ENCODE measurements at regions not wholly inside any gene's neighbourhood (a gene's known extent, or its start where the extent isn't known, plus 50 kb on each side); places are given as distances from the start of the nearest gene placed in this dataset.
A peak's percentile ranks its signal among the peaks of the same experiment; 100 is the strongest.
"Not testable (repeated sequence)": the region's sequence is repeated elsewhere in the genome, so short reads cannot be mapped to it uniquely, and the experiment has no call there.

DNA sequence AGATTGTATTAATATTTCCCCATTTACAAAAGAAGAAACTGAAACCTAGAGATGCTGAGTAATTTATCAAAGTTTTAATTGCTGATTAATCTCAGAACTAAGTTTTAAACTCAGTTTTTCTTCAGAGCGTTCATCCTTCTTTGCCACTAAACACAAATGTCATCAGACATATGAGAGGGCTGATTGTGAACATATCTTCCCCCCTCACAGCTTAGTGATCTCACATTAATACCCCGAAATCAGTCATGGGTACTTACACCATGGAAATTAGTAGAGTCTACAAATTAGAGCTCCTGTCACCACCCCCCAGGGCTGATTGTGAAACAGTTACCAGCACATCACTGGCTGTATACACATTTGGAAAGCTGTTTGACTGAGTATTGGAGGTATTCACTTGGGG, 189.3 kb upstream of the SGO1 start:
- ATAC-seq (no peak), DNase-seq (ENCODE audit: low spot score) (no peak)
- H3F3A ChIP-seq (replicated peaks; ENCODE audit: low read depth) = no peaks in the 10 kb centered on the region
- peaks cover 37% of the 10 kb centered on the region for H3K4me1 ChIP-seq (ENCODE audit: insufficient read depth)
- peaks cover 7% of the 10 kb centered on the region for H3K27me3 Mint-ChIP-seq (ENCODE audit: insufficient read depth, low read depth, poor library complexity)
- H4K20me1 ChIP-seq (replicated peaks; ENCODE audit: insufficient read depth) = no peaks in the 10 kb centered on the region
- no peaks in the 10 kb centered on the region for H3K36me3 ChIP-seq (ENCODE audit: insufficient read depth)
- H3K79me2 ChIP-seq (replicated peaks; ENCODE audit: insufficient read depth) = no peaks in the 10 kb centered on the region
- H3K27me3 ChIP-seq (ENCODE audit: insufficient read depth) = no peaks in the 10 kb centered on the region
- H3K27ac Mint-ChIP-seq = no peak overlapping the region
- no peak overlapping the region for H3K4me2 ChIP-seq
- H3K9me2 ChIP-seq (ENCODE audit: insufficient read depth) = peaks cover 3% of the 10 kb centered on the region; the same call in 1 of the 2 replicates
- H3K9me3 Mint-ChIP-seq = no peaks in the 10 kb centered on the region; the same call in 2 of the 3 replicates
- H3K4me1 Mint-ChIP-seq = peaks cover 28% of the 10 kb centered on the region
- no peak overlapping the region for H3K4me3 ChIP-seq
- no peak overlapping the region for H2AFZ ChIP-seq
- no peaks in the 10 kb centered on the region for H3K36me3 Mint-ChIP-seq (ENCODE audit: low read depth)
- H3K27ac ChIP-seq (ENCODE audit: low read depth) = no peak overlapping the region
- no peak overlapping the region for H3K4me3 Mint-ChIP-seq
- no peak for TF ChIP-seq STAT1 (IDR thresholded peaks at IDR 0.05; ENCODE audit: unreplicated experiment)
- no peak for TF ChIP-seq ZNF331 (CRISPR knock-in tag; IDR thresholded peaks at IDR 0.05; ENCODE audit: low read depth)
- no peak for TF ChIP-seq REST (IDR thresholded peaks at IDR 0.05; ENCODE audit: unreplicated experiment)
- TF ChIP-seq NANOG (IDR thresholded peaks at IDR 0.05; ENCODE audit: borderline replicate concordance) = no peak
- TF ChIP-seq, protein P1, sequence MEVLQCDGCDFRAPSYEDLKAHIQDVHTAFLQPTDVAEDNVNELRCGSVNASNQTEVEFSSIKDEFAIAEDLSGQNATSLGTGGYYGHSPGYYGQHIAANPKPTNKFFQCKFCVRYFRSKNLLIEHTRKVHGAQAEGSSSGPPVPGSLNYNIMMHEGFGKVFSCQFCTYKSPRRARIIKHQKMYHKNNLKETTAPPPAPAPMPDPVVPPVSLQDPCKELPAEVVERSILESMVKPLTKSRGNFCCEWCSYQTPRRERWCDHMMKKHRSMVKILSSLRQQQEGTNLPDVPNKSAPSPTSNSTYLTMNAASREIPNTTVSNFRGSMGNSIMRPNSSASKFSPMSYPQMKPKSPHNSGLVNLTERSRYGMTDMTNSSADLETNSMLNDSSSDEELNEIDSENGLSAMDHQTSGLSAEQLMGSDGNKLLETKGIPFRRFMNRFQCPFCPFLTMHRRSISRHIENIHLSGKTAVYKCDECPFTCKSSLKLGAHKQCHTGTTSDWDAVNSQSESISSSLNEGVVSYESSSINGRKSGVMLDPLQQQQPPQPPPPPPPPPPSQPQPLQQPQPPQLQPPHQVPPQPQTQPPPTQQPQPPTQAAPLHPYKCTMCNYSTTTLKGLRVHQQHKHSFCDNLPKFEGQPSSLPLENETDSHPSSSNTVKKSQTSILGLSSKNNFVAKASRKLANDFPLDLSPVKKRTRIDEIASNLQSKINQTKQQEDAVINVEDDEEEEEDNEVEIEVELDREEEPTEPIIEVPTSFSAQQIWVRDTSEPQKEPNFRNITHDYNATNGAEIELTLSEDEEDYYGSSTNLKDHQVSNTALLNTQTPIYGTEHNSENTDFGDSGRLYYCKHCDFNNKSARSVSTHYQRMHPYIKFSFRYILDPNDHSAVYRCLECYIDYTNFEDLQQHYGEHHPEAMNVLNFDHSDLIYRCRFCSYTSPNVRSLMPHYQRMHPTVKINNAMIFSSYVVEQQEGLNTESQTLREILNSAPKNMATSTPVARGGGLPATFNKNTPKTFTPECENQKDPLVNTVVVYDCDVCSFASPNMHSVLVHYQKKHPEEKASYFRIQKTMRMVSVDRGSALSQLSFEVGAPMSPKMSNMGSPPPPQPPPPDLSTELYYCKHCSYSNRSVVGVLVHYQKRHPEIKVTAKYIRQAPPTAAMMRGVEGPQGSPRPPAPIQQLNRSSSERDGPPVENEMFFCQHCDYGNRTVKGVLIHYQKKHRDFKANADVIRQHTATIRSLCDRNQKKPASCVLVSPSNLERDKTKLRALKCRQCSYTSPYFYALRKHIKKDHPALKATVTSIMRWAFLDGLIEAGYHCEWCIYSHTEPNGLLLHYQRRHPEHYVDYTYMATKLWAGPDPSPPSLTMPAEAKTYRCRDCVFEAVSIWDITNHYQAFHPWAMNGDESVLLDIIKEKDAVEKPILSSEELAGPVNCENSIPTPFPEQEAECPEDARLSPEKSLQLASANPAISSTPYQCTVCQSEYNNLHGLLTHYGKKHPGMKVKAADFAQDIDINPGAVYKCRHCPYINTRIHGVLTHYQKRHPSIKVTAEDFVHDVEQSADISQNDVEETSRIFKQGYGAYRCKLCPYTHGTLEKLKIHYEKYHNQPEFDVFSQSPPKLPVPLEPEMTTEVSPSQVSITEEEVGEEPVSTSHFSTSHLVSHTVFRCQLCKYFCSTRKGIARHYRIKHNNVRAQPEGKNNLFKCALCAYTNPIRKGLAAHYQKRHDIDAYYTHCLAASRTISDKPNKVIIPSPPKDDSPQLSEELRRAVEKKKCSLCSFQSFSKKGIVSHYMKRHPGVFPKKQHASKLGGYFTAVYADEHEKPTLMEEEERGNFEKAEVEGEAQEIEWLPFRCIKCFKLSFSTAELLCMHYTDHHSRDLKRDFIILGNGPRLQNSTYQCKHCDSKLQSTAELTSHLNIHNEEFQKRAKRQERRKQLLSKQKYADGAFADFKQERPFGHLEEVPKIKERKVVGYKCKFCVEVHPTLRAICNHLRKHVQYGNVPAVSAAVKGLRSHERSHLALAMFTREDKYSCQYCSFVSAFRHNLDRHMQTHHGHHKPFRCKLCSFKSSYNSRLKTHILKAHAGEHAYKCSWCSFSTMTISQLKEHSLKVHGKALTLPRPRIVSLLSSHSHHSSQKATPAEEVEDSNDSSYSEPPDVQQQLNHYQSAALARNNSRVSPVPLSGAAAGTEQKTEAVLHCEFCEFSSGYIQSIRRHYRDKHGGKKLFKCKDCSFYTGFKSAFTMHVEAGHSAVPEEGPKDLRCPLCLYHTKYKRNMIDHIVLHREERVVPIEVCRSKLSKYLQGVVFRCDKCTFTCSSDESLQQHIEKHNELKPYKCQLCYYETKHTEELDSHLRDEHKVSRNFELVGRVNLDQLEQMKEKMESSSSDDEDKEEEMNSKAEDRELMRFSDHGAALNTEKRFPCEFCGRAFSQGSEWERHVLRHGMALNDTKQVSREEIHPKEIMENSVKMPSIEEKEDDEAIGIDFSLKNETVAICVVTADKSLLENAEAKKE (CRISPR knock-in tag; IDR thresholded peaks at IDR 0.05) = no peak
- TF ChIP-seq CREB1 (CRISPR knock-in tag; IDR thresholded peaks at IDR 0.05; ENCODE audit: low read depth) = no peak

DNA sequence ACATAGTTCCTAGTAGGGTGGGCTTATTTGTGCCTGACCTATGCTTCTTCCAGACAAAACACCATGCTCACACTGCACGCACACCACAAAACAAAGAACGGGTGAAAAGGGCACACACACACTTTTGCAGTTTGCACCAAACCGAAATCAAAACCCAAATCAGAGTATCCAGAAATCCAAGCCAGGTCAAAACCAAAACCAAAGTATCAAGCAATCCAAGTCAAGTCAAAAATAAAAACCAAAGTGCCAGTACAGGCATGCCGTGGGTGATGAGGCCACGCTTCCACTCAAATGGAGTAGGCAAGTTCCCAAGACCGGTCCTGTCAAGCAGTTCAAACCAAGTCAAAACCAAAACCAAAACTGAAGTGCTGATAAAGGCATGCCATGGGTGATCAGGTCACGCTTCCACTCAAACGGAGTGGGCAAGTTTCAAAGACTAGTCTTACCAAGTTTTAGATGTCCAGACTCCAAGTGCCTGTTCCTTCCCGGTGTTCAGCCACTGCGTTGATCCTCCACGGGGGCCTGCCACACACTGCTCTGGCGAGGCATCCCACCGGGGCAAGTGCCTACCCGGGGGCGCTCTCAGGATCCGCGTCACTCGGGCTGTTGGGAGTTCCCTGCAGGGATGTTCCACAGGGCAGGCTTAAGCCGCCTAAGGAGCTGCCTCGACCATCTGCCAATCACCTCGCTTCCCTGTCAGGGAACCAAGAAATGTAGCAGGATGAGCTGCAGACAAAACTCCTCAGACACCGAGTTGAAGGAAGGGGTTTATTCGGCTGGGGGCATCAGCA, 184.5 kb upstream of the SGO1 start:
- H2AFZ ChIP-seq = 0 out of 2 replicates have a peak overlapping the region, but pooled peaks have one; percentile 10
- H3K4me2 ChIP-seq; H3K36me3 Mint-ChIP-seq (ENCODE audit: low read depth); H3K4me1 Mint-ChIP-seq; H3K27me3 ChIP-seq (ENCODE audit: insufficient read depth); H3K9me3 Mint-ChIP-seq; H3K4me1 ChIP-seq (ENCODE audit: insufficient read depth); H3K27ac ChIP-seq (ENCODE audit: low read depth); DNase-seq (ENCODE audit: low spot score); H3K36me3 ChIP-seq (ENCODE audit: insufficient read depth); H3K27ac Mint-ChIP-seq; H3K27me3 Mint-ChIP-seq (ENCODE audit: insufficient read depth, low read depth, poor library complexity); H3F3A ChIP-seq (replicated peaks; ENCODE audit: low read depth); H4K20me1 ChIP-seq (replicated peaks; ENCODE audit: insufficient read depth); H3K9me2 ChIP-seq (ENCODE audit: insufficient read depth); H3K4me3 Mint-ChIP-seq; H3K4me3 ChIP-seq; ATAC-seq; H3K79me2 ChIP-seq (replicated peaks; ENCODE audit: insufficient read depth): not testable (repeated sequence)
